Transverse colon (tissue), 3 donors: ENCODE measurements at regions not wholly inside any gene's neighbourhood (a gene's known extent, or its start where the extent isn't known, plus 50 kb on each side); places are given as distances from the start of the nearest gene placed in this dataset.

ENCODE experiments used
- CTCF ChIP-seq, 5 experiments: fragments of 200-600 bp in 3 of 5; fragments of 450-650 bp in 2 of 5; sonication (generic) in 3 of 5; IDR thresholded peaks; 1 replicate in 2 of 5; 2 replicates in 3 of 5; pipeline ENCODE4 v1.5.1; 2016 to 2017; ENCODE audit warnings: antibody characterized with exemption in 5 of 5, inconsistent platforms in 3 of 5, mild to moderate bottlenecking in 2 of 5, moderate library complexity in 1 of 5
- EP300 ChIP-seq: sonication (generic); formaldehyde crosslinking; IDR thresholded peaks from one replicate; pipeline ENCODE4 v1.6.1; 2017; ENCODE audit warnings: antibody characterized with exemption, low read depth
- POLR2A ChIP-seq: fragments of 450-650 bp; IDR thresholded peaks from one replicate; pipeline ENCODE4 v1.6.1; 2016; ENCODE audit warnings: antibody characterized with exemption, mild to moderate bottlenecking, moderate library complexity

GRCh38 chr5:7105358-7105757 lies 290.6 kb upstream of the ADCY2 start:
- no peak for TF ChIP-seq POLR2A
- TF ChIP-seq CTCF (IDR thresholded peaks at IDR 0.05) = no peak
- no peak for TF ChIP-seq EP300
